HG03159 (cell line): ENCODE measurements at regions not wholly inside any gene's neighbourhood (a gene's known extent, or its start where the extent isn't known, plus 50 kb on each side); places are given as distances from the start of the nearest gene placed in this dataset.
"Not testable (repeated sequence)": the region's sequence is repeated elsewhere in the genome, so short reads cannot be mapped to it uniquely, and the experiment has no call there.

Experiments used
- ATAC-seq: cut with Tn5 transposase; IDR thresholded peaks from one replicate; pipeline ENCODE4 v1.9.1; 2021; ENCODE audit warnings: mild to moderate bottlenecking, moderate library complexity; ENCODE audit not compliant: unreplicated experiment

DNA sequence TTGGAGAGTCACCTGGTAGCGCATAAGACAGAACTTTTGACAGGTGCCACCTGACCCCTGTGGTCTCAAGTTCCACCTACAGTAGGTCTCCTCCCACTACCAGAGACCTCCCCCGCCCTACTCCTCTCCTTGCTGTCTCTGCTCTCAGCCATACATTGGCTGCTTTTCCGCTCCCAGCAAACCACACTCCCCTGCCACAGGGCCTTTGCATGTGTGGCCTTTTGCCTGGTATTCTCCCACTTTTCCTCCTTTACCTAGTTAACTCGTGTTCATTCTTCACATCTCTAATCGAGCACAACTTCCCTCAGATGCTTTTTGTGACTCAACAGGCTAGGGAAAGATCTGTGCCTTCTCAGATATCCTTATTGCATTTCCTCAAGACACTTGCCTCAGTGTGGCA, 218.3 kb upstream of the EEF2KMT start:
- ATAC-seq, result no peak

GRCh38 chr16:5314377-5314776, 216.8 kb upstream of the EEF2KMT start:
- no peak for ATAC-seq

DNA sequence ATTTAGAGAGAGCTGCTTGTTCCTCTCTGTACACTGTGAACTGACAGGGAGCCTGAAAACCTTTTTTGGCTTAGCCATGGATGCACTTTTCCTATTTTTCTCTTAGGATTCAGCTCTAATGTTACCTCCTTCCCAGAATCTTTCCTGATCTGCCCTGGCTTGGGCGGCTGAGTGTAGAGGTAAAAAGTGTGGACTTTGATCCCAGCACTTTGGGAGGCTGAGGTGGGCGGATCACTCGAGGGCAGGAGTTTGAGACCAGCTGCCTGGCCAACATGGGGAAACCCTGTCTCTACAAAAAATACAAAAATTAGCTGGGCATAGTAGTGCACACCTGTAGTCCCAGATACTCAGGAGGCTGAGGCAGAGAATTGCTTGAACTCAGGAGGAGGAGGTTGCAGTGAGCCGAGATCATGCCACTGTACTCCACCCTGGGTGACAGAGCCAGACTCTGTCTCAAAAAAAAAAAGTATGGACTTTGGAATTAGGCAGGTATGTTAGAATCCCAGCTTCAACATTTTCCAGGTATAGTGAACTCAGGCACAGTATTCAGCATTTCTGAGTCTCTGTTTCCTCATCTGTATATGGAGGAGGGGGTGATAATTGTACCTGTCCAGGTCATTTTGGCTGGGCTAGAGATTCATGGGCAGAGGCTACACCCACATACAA, 212.5 kb upstream of the EEF2KMT start:
- ATAC-seq, result no peak

GRCh38 chr16:5305023-5305422, 207.4 kb upstream of the EEF2KMT start:
- no peak for ATAC-seq

DNA sequence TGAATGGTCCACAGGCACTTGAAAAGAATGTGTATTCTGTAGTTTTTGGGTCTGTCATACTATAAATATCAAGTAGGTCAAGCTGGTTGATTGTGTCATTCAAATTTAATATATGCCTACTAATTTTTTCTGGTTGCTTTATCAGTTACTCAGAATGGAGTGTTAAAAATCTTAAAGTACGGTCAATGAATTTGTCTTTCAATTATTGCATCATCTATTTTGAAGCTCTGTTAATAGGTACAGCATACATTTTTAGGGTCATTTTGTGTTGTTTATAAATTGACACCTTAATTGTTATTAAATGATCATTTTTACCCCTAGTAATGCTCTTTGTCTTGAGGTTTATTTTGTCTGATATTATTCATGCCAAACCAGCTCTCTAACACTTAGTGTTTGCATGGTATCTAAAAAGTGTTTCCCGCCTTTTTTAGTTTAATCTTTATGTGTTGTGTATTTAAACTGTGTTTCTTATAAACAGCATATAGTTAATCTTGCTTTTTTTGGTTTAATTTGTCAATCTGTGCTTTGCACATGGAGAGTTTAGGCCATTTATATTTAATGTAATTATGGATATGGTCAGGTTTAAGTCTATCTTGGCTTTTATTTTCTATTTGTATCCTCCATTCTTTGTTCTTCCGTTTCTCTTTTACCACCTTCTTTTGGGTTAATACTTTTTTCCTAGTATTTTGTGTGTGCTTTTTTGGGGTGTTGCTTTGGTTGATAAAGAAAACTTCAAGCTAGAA, 204.9 kb upstream of the EEF2KMT start:
- ATAC-seq, result no peak

- ATAC-seq, result no peak
Measured at GRCh38 chr16:5298202-5298601, 200.6 kb upstream of the EEF2KMT start.

DNA sequence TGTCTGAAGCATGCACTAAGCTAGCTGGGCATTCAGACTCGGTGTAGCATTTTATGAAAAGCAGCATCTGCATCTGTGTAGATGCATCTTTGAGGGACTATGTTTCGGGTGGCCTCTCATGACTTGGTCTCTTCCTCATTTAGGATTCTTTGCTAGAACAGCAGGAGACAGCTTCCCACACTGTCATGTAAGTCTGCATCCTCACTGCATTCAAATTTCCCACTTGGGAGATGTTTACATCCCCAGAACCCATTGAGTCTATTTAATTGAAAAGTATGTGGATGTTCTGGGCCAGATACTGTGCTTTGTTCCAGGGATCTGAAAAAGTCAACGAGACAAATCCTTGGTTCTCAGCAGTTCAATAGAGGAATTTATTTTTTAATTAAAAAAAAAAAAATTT, 198.6 kb upstream of the EEF2KMT start:
- no peak for ATAC-seq

DNA sequence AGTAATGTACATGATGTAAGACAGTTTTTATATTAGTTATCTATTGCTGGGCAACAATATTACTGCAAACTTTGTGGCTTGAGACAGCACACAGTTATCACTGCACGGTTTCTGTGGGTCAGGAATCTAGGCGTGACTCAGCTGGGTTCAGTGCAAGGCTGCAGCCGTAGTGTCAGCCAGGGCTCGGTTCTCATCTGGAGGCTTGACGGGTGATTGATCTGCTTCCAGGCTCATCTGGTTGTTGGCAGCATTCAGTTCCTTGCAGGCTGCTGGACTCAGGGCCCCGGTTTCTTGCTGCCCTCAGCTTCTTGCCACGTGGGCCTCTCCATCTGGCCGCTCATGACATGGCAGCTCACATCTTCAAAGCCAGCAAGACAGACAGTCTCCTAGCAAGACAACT, 197.7 kb upstream of the EEF2KMT start:
- not testable (repeated sequence) for ATAC-seq

DNA sequence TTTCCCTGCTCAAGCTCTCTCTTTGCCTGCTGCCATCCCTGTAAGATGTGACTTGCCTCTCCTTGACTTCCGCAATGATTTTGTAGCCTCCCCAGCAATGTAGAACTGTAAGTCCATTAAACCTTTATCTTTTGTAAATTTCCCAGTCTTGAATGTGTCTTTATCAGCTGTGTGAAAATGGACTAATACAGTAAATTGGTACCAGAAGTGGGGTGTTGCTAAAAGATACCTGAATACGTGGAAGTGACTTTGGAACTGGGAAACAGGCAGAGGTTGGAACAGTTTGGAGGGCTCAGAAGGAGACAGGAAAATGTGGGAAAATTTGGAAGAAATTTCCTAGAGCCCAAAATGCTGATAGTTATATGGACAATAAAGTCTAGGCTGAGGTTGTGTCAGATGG, 184.6 kb upstream of the EEF2KMT start:
- ATAC-seq, result not testable (repeated sequence)

DNA sequence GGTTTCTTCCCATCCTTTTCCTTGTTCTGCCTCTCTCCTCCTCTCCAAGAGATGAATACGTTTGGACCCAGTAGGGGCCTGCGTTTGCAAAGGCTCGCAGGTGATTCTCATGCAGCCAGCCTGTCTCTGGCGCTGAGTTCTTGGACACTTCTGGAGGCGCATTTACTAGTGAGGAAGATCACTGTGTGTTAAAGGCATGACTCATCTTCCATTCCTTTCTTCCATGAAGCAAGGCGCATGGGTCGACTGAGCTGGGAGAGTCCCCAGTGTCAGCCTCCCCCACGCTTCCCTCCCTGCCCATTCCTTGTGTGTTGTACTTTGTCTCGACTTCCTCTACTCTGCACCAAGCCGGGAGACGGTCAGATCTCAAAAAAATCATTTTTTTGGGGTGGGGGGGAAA, 159.9 kb upstream of the EEF2KMT start:
- ATAC-seq, result no peak

DNA sequence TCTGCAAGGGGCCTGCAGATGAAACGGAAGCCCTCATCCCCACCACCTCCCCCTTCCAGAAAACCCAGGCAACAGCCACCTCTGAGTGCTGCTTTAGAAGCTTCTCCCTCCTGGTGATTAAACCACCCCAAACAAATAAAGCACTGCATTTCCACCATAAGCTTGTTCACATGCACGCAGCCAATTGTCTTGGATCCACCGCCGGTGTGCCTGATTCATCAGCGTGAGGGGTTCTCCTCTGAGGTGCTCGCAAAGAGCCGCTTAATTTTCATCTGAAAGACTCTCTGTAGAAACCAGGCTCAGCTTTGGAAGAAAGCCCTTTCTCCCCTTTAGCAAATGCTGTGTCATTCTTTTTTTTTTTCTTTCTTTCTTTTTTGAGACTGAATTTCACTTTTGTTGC, 155.2 kb upstream of the EEF2KMT start:
- no peak for ATAC-seq

- ATAC-seq, result not testable (repeated sequence)
Measured at GRCh38 chr16:5247403-5247802, 149.8 kb upstream of the EEF2KMT start.

GRCh38 chr16:5240278-5240626, 142.7 kb upstream of the EEF2KMT start:
- ATAC-seq, result not testable (repeated sequence)

GRCh38 chr16:5239472-5240277, 142.1 kb upstream of the EEF2KMT start:
- ATAC-seq, result not testable (repeated sequence)

GRCh38 chr16:5235119-5235518, 137.5 kb upstream of the EEF2KMT start:
- ATAC-seq, result no peak

DNA sequence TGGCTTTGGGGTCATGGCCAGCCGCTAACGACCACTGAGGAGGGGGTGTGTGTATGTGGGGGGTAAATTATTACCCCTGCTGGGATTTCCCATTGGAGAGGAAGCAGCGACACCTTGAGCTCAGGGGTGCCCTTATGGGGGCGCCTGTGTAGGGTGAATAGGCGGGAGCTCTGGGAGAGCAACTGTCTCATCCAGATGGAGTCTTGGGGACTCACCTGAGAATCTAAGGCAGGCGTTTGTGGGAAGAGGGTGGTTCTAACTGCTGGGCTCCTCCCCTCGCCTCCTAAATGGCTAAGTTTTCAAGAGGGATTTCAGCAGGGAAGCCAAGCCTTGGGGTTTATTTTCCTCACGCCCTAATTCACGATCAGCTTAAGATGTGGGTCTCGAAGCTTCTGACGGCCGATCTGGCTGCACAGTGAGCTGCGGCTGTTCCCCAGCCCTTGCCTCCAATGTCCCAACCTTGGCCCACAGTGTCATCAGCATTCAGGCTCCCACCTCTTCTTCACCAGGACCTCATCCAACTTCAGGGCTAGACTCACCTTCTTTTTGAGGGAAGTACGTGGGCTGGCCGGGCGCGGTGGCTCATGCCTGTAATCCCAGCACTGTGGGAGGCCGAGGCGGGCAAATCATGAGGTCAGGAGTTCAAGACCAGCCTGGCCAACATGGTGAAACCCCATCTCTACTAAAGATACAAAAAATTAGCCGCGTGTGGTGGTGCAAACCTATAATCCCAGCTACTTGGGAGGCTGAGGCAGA, 136.9 kb upstream of the EEF2KMT start:
- ATAC-seq, result no peak

- ATAC-seq, result no peak
Measured at GRCh38 chr16:5231246-5231759, 133.7 kb upstream of the EEF2KMT start.

DNA sequence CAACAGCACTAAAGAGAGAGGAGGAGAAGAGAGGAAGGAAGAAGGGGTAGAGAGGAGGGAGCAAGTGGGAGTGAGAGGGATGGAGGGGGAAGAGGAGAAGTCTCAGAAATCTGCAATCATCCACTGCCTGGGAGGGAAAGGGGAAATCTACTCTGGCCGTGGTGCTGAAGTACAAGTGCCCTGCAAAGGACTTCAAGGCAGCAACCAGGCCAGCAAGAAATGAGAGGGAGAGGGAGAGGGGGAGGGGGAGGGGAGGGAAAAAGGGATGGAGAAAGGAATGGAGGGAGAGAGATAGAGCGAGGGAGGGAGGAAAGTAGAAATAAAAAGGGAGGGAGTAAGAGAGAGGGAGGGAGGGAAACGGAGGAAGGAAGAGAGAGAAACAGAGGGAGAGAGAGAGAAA, 130.8 kb upstream of the EEF2KMT start:
- ATAC-seq, result no peak

GRCh38 chr16:5225931-5226655, 128.5 kb upstream of the EEF2KMT start:
- no peak for ATAC-seq

GRCh38 chr16:5222761-5223160, 125.2 kb upstream of the EEF2KMT start:
- ATAC-seq, result no peak
